PC-3 (cell line): ENCODE measurements at regions not wholly inside any gene's neighbourhood (a gene's known extent, or its start where the extent isn't known, plus 50 kb on each side); places are given as distances from the start of the nearest gene placed in this dataset.

Experiments used
- ATAC-seq: fragments of 200-7000 bp; cut with Tn5 transposase; 2 replicates; pipeline ENCODE4 v1.9.1; 2020; ENCODE audit warnings: mild to moderate bottlenecking, moderate library complexity
- BruUV-seq: library from RNA; stranded (reverse); fragments of 400-500 nt; replicated peaks from 2 replicates; lab custom pipeline; 2021; lab: Mats Ljungman, UMichigan
- CTCF ChIA-PET: fragments of 300-600 bp; sonication (Branson Sonifier 250); formaldehyde crosslinking; loops from one replicate; lab custom pipeline; 2022; ENCODE audit warnings: antibody characterized with exemption; lab: Charles Lee
- POLR2A ChIA-PET: fragments of 300-600 bp; sonication (Branson Sonifier 250); formaldehyde crosslinking; loops from one replicate; lab custom pipeline; 2022; ENCODE audit warnings: antibody characterized with exemption; ENCODE audit not compliant: unreplicated experiment; lab: Charles Lee
- DNase-seq: peaks from one replicate; pipeline ENCODE4 v3.0.0-alpha.2; 2015
- H2AFZ ChIP-seq: fragments of 300-600 bp; sonication (generic); 2 replicates; pipeline ENCODE4 v1.6.0; 2016; ENCODE audit warnings: antibody characterized with exemption, low read length
- H3F3A ChIP-seq: fragments of 300-600 bp; sonication (generic); one replicate; pipeline ENCODE4 v1.6.0; 2017; ENCODE audit warnings: antibody characterized with exemption, low read length, control low read depth, mild to moderate bottlenecking; ENCODE audit not compliant: unreplicated experiment
- H3K27ac ChIP-seq: fragments of 300-600 bp; sonication (generic); 2 replicates; pipeline ENCODE4 v1.5.1; 2016; ENCODE audit warnings: mild to moderate bottlenecking, low read length
- H3K27me3 ChIP-seq: fragments of 300-600 bp; sonication (generic); 2 replicates; pipeline ENCODE4 v1.6.1; 2016; ENCODE audit warnings: low read length, mixed read lengths
- H3K36me3 ChIP-seq: fragments of 300-600 bp; sonication (generic); 2 replicates; pipeline ENCODE4 v1.6.1; 2016; ENCODE audit warnings: low read depth, mixed run types, low read length, mixed read lengths
- H3K4me1 ChIP-seq: fragments of 300-600 bp; sonication (generic); 2 replicates; pipeline ENCODE4 v1.5.1; 2016; ENCODE audit warnings: low read length; ENCODE audit not compliant: insufficient read depth
- H3K4me2 ChIP-seq: fragments of 300-600 bp; sonication (generic); 2 replicates; pipeline ENCODE4 v1.6.0; 2016; ENCODE audit warnings: low read length
- H3K4me3 ChIP-seq: fragments of 300-600 bp; sonication (generic); 2 replicates; pipeline ENCODE4 v1.5.1; 2016; ENCODE audit warnings: mild to moderate bottlenecking, low read length, mixed read lengths
- H3K79me2 ChIP-seq: fragments of 300-600 bp; sonication (generic); 2 replicates; pipeline ENCODE4 v1.6.1; 2017; ENCODE audit warnings: low read length, mixed read lengths
- H3K9ac ChIP-seq: fragments of 300-600 bp; sonication (generic); 2 replicates; pipeline ENCODE4 v1.6.0; 2016; ENCODE audit warnings: mild to moderate bottlenecking, low read length
- H3K9me2 ChIP-seq: fragments of 300-600 bp; sonication (generic); replicated peaks from 2 replicates; pipeline ENCODE4 v1.6.1; 2016; ENCODE audit warnings: mixed run types, low read length, mixed read lengths
- H3K9me3 ChIP-seq: fragments of 300-600 bp; sonication (generic); 2 replicates; pipeline ENCODE4 v1.6.1; 2016; ENCODE audit warnings: low read length, mixed read lengths
- H4K20me1 ChIP-seq: fragments of 300-600 bp; sonication (generic); 2 replicates; pipeline ENCODE4 v1.6.1; 2016; ENCODE audit warnings: low read length, mixed read lengths
- CTCF ChIP-seq: fragments of 300-600 bp; sonication (generic); conservative IDR thresholded peaks from 2 replicates; pipeline ENCODE4 v1.5.1; 2017; ENCODE audit warnings: antibody characterized with exemption, low read depth, mild to moderate bottlenecking, low read length
- EZH2 ChIP-seq: fragments of 300-600 bp; sonication (generic); IDR thresholded peaks from one replicate; pipeline ENCODE4 v1.6.1; 2017; ENCODE audit warnings: antibody characterized with exemption, mild to moderate bottlenecking, low read length; ENCODE audit not compliant: unreplicated experiment
- EZH2phosphoT487 ChIP-seq: fragments of 300-600 bp; sonication (generic); IDR thresholded peaks from 2 replicates; pipeline ENCODE4 v1.6.1; 2018; ENCODE audit warnings: mild to moderate bottlenecking, antibody characterized with exemption, low read length, borderline replicate concordance
- intact Hi-C: fragments of 100-400 bp; cut with micrococcal nuclease; formaldehyde crosslinking; loops from 2 replicates; pipeline ENCODE4 v1.9.0; 2023

- BruUV-seq: no TSS peak
- no peak for DNase-seq
Observed at GRCh38 chr9:111110805-111111204, 72.5 kb upstream of the LPAR1 start.

GRCh38 chr9:111108946-111109345 lies 70.7 kb upstream of the LPAR1 start:
- Histone ChIP-seq H3F3A (no peaks in the 10 kb centered on the region), H3K4me2 (no peak overlapping the region), H3K79me2 (no peaks in the 10 kb centered on the region), H3K9me3 (no peaks in the 10 kb centered on the region), H2AFZ (no peak overlapping the region), H4K20me1 (no peaks in the 10 kb centered on the region), H3K36me3 (no peaks in the 10 kb centered on the region), H3K27me3 (no peaks in the 10 kb centered on the region), H3K4me3 (no peak overlapping the region), H3K9ac (no peak overlapping the region), H3K4me1 (no peaks in the 10 kb centered on the region), H3K27ac (no peak overlapping the region), H3K9me2 (no peaks in the 10 kb centered on the region)
- no peak for TF ChIP-seq EZH2phosphoT487
- TF ChIP-seq EZH2: no peak
- TF ChIP-seq CTCF: no peak
- intact Hi-C loops: no loop called here
- ATAC-seq (no peak), DNase-seq (no peak)
- ChIA-PET POLR2A (no interaction called here), CTCF (no interaction called here)
- BruUV-seq: no TSS peak

More at GRCh38 chr9:111110805-111111204, 72.5 kb upstream of the LPAR1 start:
- intact Hi-C loops: no loop called here
- CTCF ChIA-PET: no interaction called here
- no peak overlapping the region for H2AFZ ChIP-seq
- no peak for ATAC-seq
- H3K9ac ChIP-seq: no peak overlapping the region
- no peaks in the 10 kb centered on the region for H3K36me3 ChIP-seq
- no peak overlapping the region for H3K27ac ChIP-seq
- H3K27me3 ChIP-seq: no peaks in the 10 kb centered on the region
- no peaks in the 10 kb centered on the region for H3K4me1 ChIP-seq
- H3K9me3 ChIP-seq: no peaks in the 10 kb centered on the region
- TF ChIP-seq EZH2phosphoT487 (no peak), EZH2 (no peak), CTCF (no peak)
- no peaks in the 10 kb centered on the region for H3K9me2 ChIP-seq
- H3K4me2 ChIP-seq: no peak overlapping the region
- no peaks in the 10 kb centered on the region for H3K79me2 ChIP-seq
- POLR2A ChIA-PET: no interaction called here
- H3K4me3 ChIP-seq: no peak overlapping the region
- H3F3A ChIP-seq: no peaks in the 10 kb centered on the region
- no peaks in the 10 kb centered on the region for H4K20me1 ChIP-seq

GRCh38 chr9:111107141-111107540 lies 68.9 kb upstream of the LPAR1 start:
- no peak overlapping the region for H2AFZ ChIP-seq
- H3F3A ChIP-seq: no peaks in the 10 kb centered on the region
- no peak overlapping the region for H3K9ac ChIP-seq
- no peak for TF ChIP-seq EZH2
- no peak for TF ChIP-seq CTCF
- TF ChIP-seq EZH2phosphoT487: no peak
- H3K4me2 ChIP-seq: no peak overlapping the region
- ChIA-PET POLR2A (no interaction called here), CTCF (no interaction called here)
- no peak for ATAC-seq
- H4K20me1 ChIP-seq: no peaks in the 10 kb centered on the region
- intact Hi-C loops: no loop called here
- H3K4me1 ChIP-seq: no peaks in the 10 kb centered on the region
- H3K36me3 ChIP-seq: no peaks in the 10 kb centered on the region
- DNase-seq: no peak
- H3K27me3 ChIP-seq: no peaks in the 10 kb centered on the region
- no peak overlapping the region for H3K4me3 ChIP-seq
- H3K79me2 ChIP-seq: no peaks in the 10 kb centered on the region
- BruUV-seq: no TSS peak
- no peak overlapping the region for H3K27ac ChIP-seq
- no peaks in the 10 kb centered on the region for H3K9me2 ChIP-seq
- no peaks in the 10 kb centered on the region for H3K9me3 ChIP-seq
